ENCODE measurements at regions not wholly inside any gene's neighbourhood (a gene's known extent, or its start where the extent isn't known, plus 50 kb on each side); places are given as distances from the start of the nearest gene placed in this dataset.

GRCh38 chr2:104040771-104041170 is 813.1 kb upstream of the POU3F3 start:
- Histone ChIP-seq H3K4me1 (no peaks in the 10 kb centered on the region), H3K4me2 (no peak overlapping the region), H3K36me3 (no peaks in the 10 kb centered on the region), H3K27me3 (no peaks in the 10 kb centered on the region), H3K9me3 (replicated peaks in 1 of 11) (no peaks in the 10 kb centered on the region), H3K27ac (no peak overlapping the region), H4K20me1 (no peaks in the 10 kb centered on the region), H3K4me3 (no peak overlapping the region), H3K9ac (no peak overlapping the region)
- no peak for TF ChIP-seq Cebpa-rat (IDR thresholded peaks at IDR 0.05)

- H3K4me2 ChIP-seq = no peak overlapping the region
- H3K27me3 ChIP-seq = no peaks in the 10 kb centered on the region
Observed at GRCh38 chr2:104041351-104041750, 812.6 kb upstream of the POU3F3 start.

GRCh38 chr2:104043864-104044263 is 810.1 kb upstream of the POU3F3 start:
- Histone ChIP-seq H3K9me3 (replicated peaks in 1 of 11) (no peaks in the 10 kb centered on the region), H3K4me3 (no peak overlapping the region), H3K4me2 (no peak overlapping the region), H3K4me1 (no peaks in the 10 kb centered on the region), H3K27me3 (no peaks in the 10 kb centered on the region), H3K36me3 (no peaks in the 10 kb centered on the region), H4K20me1 (no peaks in the 10 kb centered on the region), H3K9ac (no peak overlapping the region), H3K27ac (no peak overlapping the region)
- TF ChIP-seq Cebpa-rat (IDR thresholded peaks at IDR 0.05) = no peak

More at GRCh38 chr2:104041351-104041750, 812.6 kb upstream of the POU3F3 start:
- Histone ChIP-seq H3K4me1 (no peaks in the 10 kb centered on the region), H3K9ac (no peak overlapping the region), H3K36me3 (no peaks in the 10 kb centered on the region), H3K4me3 (no peak overlapping the region), H4K20me1 (no peaks in the 10 kb centered on the region), H3K9me3 (replicated peaks in 1 of 11) (no peaks in the 10 kb centered on the region), H3K27ac (no peak overlapping the region)
- no peak for TF ChIP-seq Cebpa-rat (IDR thresholded peaks at IDR 0.05)

GRCh38 chr2:104045071-104045470 is 808.8 kb upstream of the POU3F3 start:
- H3K4me2 ChIP-seq = no peak overlapping the region
- no peaks in the 10 kb centered on the region for H4K20me1 ChIP-seq
- no peak overlapping the region for H3K9ac ChIP-seq
- H3K27ac ChIP-seq = no peak overlapping the region
- H3K36me3 ChIP-seq = no peaks in the 10 kb centered on the region
- TF ChIP-seq Cebpa-rat (IDR thresholded peaks at IDR 0.05) = no peak
- H3K4me3 ChIP-seq = no peak overlapping the region
- H3K9me3 ChIP-seq (replicated peaks in 1 of 11) = no peaks in the 10 kb centered on the region
- H3K27me3 ChIP-seq = no peaks in the 10 kb centered on the region
- no peaks in the 10 kb centered on the region for H3K4me1 ChIP-seq

GRCh38 chr2:104046466-104046865 is 807.4 kb upstream of the POU3F3 start:
- Histone ChIP-seq H3K27me3 (no peaks in the 10 kb centered on the region), H3K9me3 (replicated peaks in 1 of 11) (no peaks in the 10 kb centered on the region), H4K20me1 (no peaks in the 10 kb centered on the region), H3K4me1 (no peaks in the 10 kb centered on the region), H3K9ac (no peak overlapping the region), H3K4me3 (no peak overlapping the region), H3K4me2 (no peak overlapping the region), H3K27ac (no peak overlapping the region), H3K36me3 (no peaks in the 10 kb centered on the region)
- TF ChIP-seq Cebpa-rat (IDR thresholded peaks at IDR 0.05) = no peak

- H3K4me1 ChIP-seq = no peaks in the 10 kb centered on the region
- H3K27ac ChIP-seq = no peak overlapping the region
- no peaks in the 10 kb centered on the region for H3K9me3 ChIP-seq (replicated peaks in 1 of 11)
- H3K27me3 ChIP-seq = no peaks in the 10 kb centered on the region
- H4K20me1 ChIP-seq = no peaks in the 10 kb centered on the region
- no peak overlapping the region for H3K4me3 ChIP-seq
- H3K4me2 ChIP-seq = no peak overlapping the region
- H3K36me3 ChIP-seq = no peaks in the 10 kb centered on the region
- no peak for TF ChIP-seq Cebpa-rat (IDR thresholded peaks at IDR 0.05)
- H3K9ac ChIP-seq = no peak overlapping the region
Observed at GRCh38 chr2:104047516-104047915, 806.4 kb upstream of the POU3F3 start.

GRCh38 chr2:104049438-104049837 is 804.5 kb upstream of the POU3F3 start:
- Histone ChIP-seq H3K4me1 (no peaks in the 10 kb centered on the region), H3K27me3 (no peaks in the 10 kb centered on the region), H3K9ac (no peak overlapping the region), H3K4me3 (no peak overlapping the region), H3K4me2 (no peak overlapping the region), H3K36me3 (no peaks in the 10 kb centered on the region), H3K27ac (no peak overlapping the region), H4K20me1 (no peaks in the 10 kb centered on the region), H3K9me3 (replicated peaks in 1 of 11) (no peaks in the 10 kb centered on the region)
- TF ChIP-seq Cebpa-rat (IDR thresholded peaks at IDR 0.05) = no peak

- TF ChIP-seq Cebpa-rat (IDR thresholded peaks at IDR 0.05) = no peak
Observed at GRCh38 chr2:104049981-104050380, 803.9 kb upstream of the POU3F3 start.

GRCh38 chr2:104050656-104051242 is 803.2 kb upstream of the POU3F3 start:
- Histone ChIP-seq H3K4me1 (no peaks in the 10 kb centered on the region), H4K20me1 (no peaks in the 10 kb centered on the region), H3K4me2 (no peak overlapping the region), H3K27me3 (no peaks in the 10 kb centered on the region), H3K9ac (no peak overlapping the region), H3K9me3 (replicated peaks in 1 of 11) (no peaks in the 10 kb centered on the region), H3K27ac (no peak overlapping the region), H3K4me3 (no peak overlapping the region), H3K36me3 (no peaks in the 10 kb centered on the region)
- TF ChIP-seq Cebpa-rat (IDR thresholded peaks at IDR 0.05) = no peak

More at GRCh38 chr2:104049981-104050380, 803.9 kb upstream of the POU3F3 start:
- Histone ChIP-seq H3K9ac (no peak overlapping the region), H3K9me3 (replicated peaks in 1 of 11) (no peaks in the 10 kb centered on the region), H3K27me3 (no peaks in the 10 kb centered on the region), H3K36me3 (no peaks in the 10 kb centered on the region), H4K20me1 (no peaks in the 10 kb centered on the region), H3K4me3 (no peak overlapping the region), H3K4me1 (no peaks in the 10 kb centered on the region), H3K27ac (no peak overlapping the region), H3K4me2 (no peak overlapping the region)

GRCh38 chr2:104051766-104052165 is 802.1 kb upstream of the POU3F3 start:
- Histone ChIP-seq H3K9ac (no peak overlapping the region), H3K27ac (no peak overlapping the region), H3K27me3 (no peaks in the 10 kb centered on the region), H3K4me1 (no peaks in the 10 kb centered on the region), H3K9me3 (replicated peaks in 1 of 11) (no peaks in the 10 kb centered on the region), H4K20me1 (no peaks in the 10 kb centered on the region), H3K4me2 (no peak overlapping the region), H3K4me3 (no peak overlapping the region), H3K36me3 (no peaks in the 10 kb centered on the region)
- no peak for TF ChIP-seq Cebpa-rat (IDR thresholded peaks at IDR 0.05)

Data from BLaER1 treated with 17β-estradiol and CSF1 and Interleukin-3, amounts not matched to agents 10 nM and 100 nM (cell line).